HepG2 (cell line): ENCODE measurements at regions not wholly inside any gene's neighbourhood (a gene's known extent, or its start where the extent isn't known, plus 50 kb on each side); places are given as distances from the start of the nearest gene placed in this dataset.

ENCODE experiments used
- ATAC-seq: fragments of 200-7000 bp; cut with Tn5 transposase; 3 replicates; pipeline ENCODE4 v1.9.1; 2020; ENCODE audit warnings: mild to moderate bottlenecking, moderate library complexity
- BruUV-seq: library from RNA; stranded (reverse); fragments of 400-500 nt; replicated peaks from 2 replicates; lab custom pipeline; 2021; lab: Mats Ljungman, UMichigan
- CTCF ChIA-PET: fragments of 300-600 bp; formaldehyde crosslinking; extraction: SDS; loops from one replicate; lab custom pipeline; 2021; ENCODE audit warnings: low total read pairs, inconsistent platforms, low intra/inter-chr PET ratio; lab: Yijun Ruan, JAX
- POLR2A ChIA-PET: fragments of 350-600 bp; sonication (Branson Sonifier 250); formaldehyde crosslinking; loops from one replicate; lab custom pipeline; 2020; ENCODE audit warnings: antibody characterized with exemption, inconsistent platforms; lab: Yijun Ruan, JAX
- DNase-seq: peaks from one replicate; pipeline ENCODE4 v3.0.0-alpha.2; 2015; ENCODE audit warnings: low spot score
- FAIRE-seq: peaks from 3 replicates; lab custom pipeline; 2011; peaks lifted over from hg19 to GRCh38; lab: Jason Lieb, UNC
- H2AFZ ChIP-seq: one replicate; pipeline ENCODE4 v1.6.1; 2011; ENCODE audit warnings: low read length, inconsistent platforms
- H3K27ac ChIP-seq: fragments of 300-600 bp; 3 replicates; pipeline ENCODE4 v1.8.0; 2011; ENCODE audit warnings: mixed run types, mild to moderate bottlenecking, mixed read lengths, low read length, inconsistent platforms; ENCODE audit not compliant: insufficient read depth; ENCODE audit errors: extremely low read length
- H3K27me3 ChIP-seq, 2 experiments: fragments of 200-600 bp in 1 of 2; 2 replicates in 1 of 2; 3 replicates in 1 of 2; pipeline versions ENCODE4 v1.6.0 to v1.8.0; 2011; ENCODE audit warnings: low read length in 2 of 2, mild to moderate bottlenecking in 2 of 2, moderate library complexity in 2 of 2, inconsistent platforms in 1 of 2; ENCODE audit not compliant: insufficient read depth in 2 of 2, control insufficient read depth in 1 of 2
- H3K36me3 ChIP-seq, 2 experiments: fragments of 200-600 bp in 1 of 2; replicated peaks in 1 of 2; 2 replicates in 1 of 2; 3 replicates in 1 of 2; pipeline versions ENCODE4 v1.5.1 to v1.8.0; 2011; ENCODE audit warnings: low read length in 2 of 2, inconsistent platforms in 1 of 2; ENCODE audit not compliant: insufficient read depth in 2 of 2, control insufficient read depth in 1 of 2
- H3K4me1 ChIP-seq: 2 replicates; pipeline ENCODE4 v1.5.1; 2012; ENCODE audit warnings: low read length, inconsistent platforms; ENCODE audit not compliant: insufficient read depth
- H3K4me2 ChIP-seq: 2 replicates; pipeline ENCODE4 v1.6.0; 2011; ENCODE audit warnings: low read depth, low read length, inconsistent platforms
- H3K4me3 ChIP-seq, 3 experiments: fragments of 200-600 bp in 1 of 3; sonication (generic), shearing (Covaris generic) in 1 of 3; replicated peaks in 1 of 3; 2 replicates each; pipeline ENCODE4 v1.5.1; 2011 to 2016; ENCODE audit warnings: low read length in 3 of 3, inconsistent platforms in 2 of 3, low read depth in 2 of 3, mild to moderate bottlenecking in 2 of 3, control low read depth in 1 of 3, mixed read lengths in 1 of 3; ENCODE audit not compliant: insufficient read depth in 1 of 3
- H3K79me2 ChIP-seq: one replicate; pipeline ENCODE4 v1.6.1; 2011; ENCODE audit warnings: low read length, inconsistent platforms; ENCODE audit not compliant: insufficient read depth
- H3K9ac ChIP-seq: 2 replicates; pipeline ENCODE4 v1.6.0; 2011; ENCODE audit warnings: mild to moderate bottlenecking, low read depth, low read length, inconsistent platforms; ENCODE audit not compliant: insufficient read depth
- H3K9me3 ChIP-seq: 2 replicates; pipeline ENCODE4 v1.5.1; 2012; ENCODE audit warnings: mild to moderate bottlenecking, low read length
- H4K20me1 ChIP-seq: 2 replicates; pipeline ENCODE4 v1.6.0; 2011; ENCODE audit warnings: inconsistent platforms, mild to moderate bottlenecking, low read length, moderate library complexity; ENCODE audit not compliant: insufficient read depth
- ELF4 ChIP-seq: sonication (generic); formaldehyde crosslinking; IDR thresholded peaks from 2 replicates; pipeline ENCODE4 v1.5.0; 2020; ENCODE audit warnings: missing genetic modification reagents, mild to moderate bottlenecking, moderate library complexity, borderline replicate concordance
- FOXK1 ChIP-seq: sonication (generic); formaldehyde crosslinking; IDR thresholded peaks from 2 replicates; pipeline ENCODE4 v1.4.0; 2020; ENCODE audit warnings: low read depth, missing genetic modification reagents, borderline replicate concordance
- HDAC6 ChIP-seq: fragments of 200-600 bp; sonication (generic); IDR thresholded peaks from 2 replicates; pipeline ENCODE4 v1.7.0; 2017; ENCODE audit warnings: mild to moderate bottlenecking, antibody characterized with exemption, low read length, low read depth
- KAT2B ChIP-seq: fragments of 150-350 bp; IDR thresholded peaks from 2 replicates; pipeline ENCODE4 v1.6.1; 2014; ENCODE audit warnings: low read depth, low read length, borderline replicate concordance
- SP4 ChIP-seq: sonication (generic); formaldehyde crosslinking; IDR thresholded peaks from 2 replicates; pipeline ENCODE4 v1.8.1; 2023; ENCODE audit warnings: mild to moderate bottlenecking, missing genetic modification reagents
- TARDBP ChIP-seq: sonication (generic); formaldehyde crosslinking; IDR thresholded peaks from 2 replicates; pipeline ENCODE4 v1.8.0; 2022; ENCODE audit warnings: mild to moderate bottlenecking, missing genetic modification reagents
- TBX2 ChIP-seq: sonication (generic); formaldehyde crosslinking; IDR thresholded peaks from 2 replicates; pipeline ENCODE4 v1.5.0; 2020; ENCODE audit warnings: missing genetic modification reagents, mild to moderate bottlenecking, borderline replicate concordance
- THYN1 ChIP-seq: sonication (generic); formaldehyde crosslinking; IDR thresholded peaks from 2 replicates; pipeline ENCODE4 v1.8.1; 2023; ENCODE audit warnings: low read depth, mild to moderate bottlenecking, moderate library complexity, missing genetic modification reagents, borderline replicate concordance
- TRIM22 ChIP-seq: fragments of 450-650 bp; IDR thresholded peaks from 2 replicates; pipeline ENCODE4 v1.6.1; 2017
- U2AF2 ChIP-seq: fragments of 200-400 bp; formaldehyde crosslinking; IDR thresholded peaks from 2 replicates; pipeline ENCODE4 v1.6.1; 2017; ENCODE audit warnings: low read depth, mild to moderate bottlenecking, low read length
- ZBTB3 ChIP-seq: sonication (generic); formaldehyde crosslinking; IDR thresholded peaks from 2 replicates; pipeline ENCODE4 v1.4.0; 2020; ENCODE audit warnings: low read depth, mild to moderate bottlenecking, moderate library complexity, missing genetic modification reagents, borderline replicate concordance
- ZKSCAN5 ChIP-seq: sonication (generic); formaldehyde crosslinking; IDR thresholded peaks from 2 replicates; pipeline ENCODE4 v1.5.1; 2020; ENCODE audit warnings: mild to moderate bottlenecking, missing genetic modification reagents
- ZSCAN25 ChIP-seq: sonication (generic); formaldehyde crosslinking; IDR thresholded peaks from 2 replicates; pipeline ENCODE4 v1.8.0; 2022; ENCODE audit warnings: mild to moderate bottlenecking, missing genetic modification reagents
- ZUFSP ChIP-seq: sonication (generic); formaldehyde crosslinking; IDR thresholded peaks from 2 replicates; pipeline ENCODE4 v1.9.0; 2021; ENCODE audit warnings: missing genetic modification reagents, mild to moderate bottlenecking, borderline replicate concordance
- WGBS: methylation state at CpG from one replicate; pipeline ENCODE4 v1.1.6; 2017; ENCODE audit warnings: low lambda C conversion rate; 5-methylcytosine and 5-hydroxymethylcytosine counted together
- in situ Hi-C: cut with HindIII; loops from 2 replicates; pipeline ENCODE4 v1.10.0; 2017; ENCODE audit warnings: low pct_unique_long_range_greater_than_20kb; ENCODE audit not compliant: extremely low pct_ligation_motif_present
- intact Hi-C: fragments of 100-400 bp; cut with micrococcal nuclease; formaldehyde crosslinking; loops from one replicate; pipeline ENCODE4 v1.10.0; 2022; ENCODE audit not compliant: unreplicated experiment
- TF ChIP-seq, protein P1 (sequence below): sonication (generic); formaldehyde crosslinking; IDR thresholded peaks from 2 replicates; pipeline ENCODE4 v1.5.0; 2020; ENCODE audit warnings: mild to moderate bottlenecking, missing genetic modification reagents
- TF ChIP-seq, protein P2 (sequence below): sonication (generic); formaldehyde crosslinking; conservative IDR thresholded peaks from 2 replicates; pipeline ENCODE4 v1.4.0; 2020; ENCODE audit warnings: missing genetic modification reagents

- intact Hi-C loops = loop anchor here (5.0 kb wide), 1 partner anchor 79 kb away; no protein-coding TSS in a partner anchor
- TF ChIP-seq TBX2 (no peak), HDAC6 (no peak), ZKSCAN5 (CRISPR knock-in tag) (no peak), TARDBP (CRISPR knock-in tag) (no peak), U2AF2 (no peak), SP4 (CRISPR knock-in tag) (no peak), FOXK1 (CRISPR knock-in tag) (no peak), TRIM22 (no peak), ZUFSP (CRISPR knock-in tag) (no peak), ZSCAN25 (CRISPR knock-in tag) (no peak), KAT2B (no peak), ELF4 (CRISPR knock-in tag) (no peak), THYN1 (CRISPR knock-in tag) (no peak), ZBTB3 (CRISPR knock-in tag) (no peak)
- TF ChIP-seq, protein P1, sequence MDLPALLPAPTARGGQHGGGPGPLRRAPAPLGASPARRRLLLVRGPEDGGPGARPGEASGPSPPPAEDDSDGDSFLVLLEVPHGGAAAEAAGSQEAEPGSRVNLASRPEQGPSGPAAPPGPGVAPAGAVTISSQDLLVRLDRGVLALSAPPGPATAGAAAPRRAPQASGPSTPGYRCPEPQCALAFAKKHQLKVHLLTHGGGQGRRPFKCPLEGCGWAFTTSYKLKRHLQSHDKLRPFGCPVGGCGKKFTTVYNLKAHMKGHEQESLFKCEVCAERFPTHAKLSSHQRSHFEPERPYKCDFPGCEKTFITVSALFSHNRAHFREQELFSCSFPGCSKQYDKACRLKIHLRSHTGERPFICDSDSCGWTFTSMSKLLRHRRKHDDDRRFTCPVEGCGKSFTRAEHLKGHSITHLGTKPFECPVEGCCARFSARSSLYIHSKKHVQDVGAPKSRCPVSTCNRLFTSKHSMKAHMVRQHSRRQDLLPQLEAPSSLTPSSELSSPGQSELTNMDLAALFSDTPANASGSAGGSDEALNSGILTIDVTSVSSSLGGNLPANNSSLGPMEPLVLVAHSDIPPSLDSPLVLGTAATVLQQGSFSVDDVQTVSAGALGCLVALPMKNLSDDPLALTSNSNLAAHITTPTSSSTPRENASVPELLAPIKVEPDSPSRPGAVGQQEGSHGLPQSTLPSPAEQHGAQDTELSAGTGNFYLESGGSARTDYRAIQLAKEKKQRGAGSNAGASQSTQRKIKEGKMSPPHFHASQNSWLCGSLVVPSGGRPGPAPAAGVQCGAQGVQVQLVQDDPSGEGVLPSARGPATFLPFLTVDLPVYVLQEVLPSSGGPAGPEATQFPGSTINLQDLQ (CRISPR knock-in tag) = no peak
- TF ChIP-seq, protein P2, sequence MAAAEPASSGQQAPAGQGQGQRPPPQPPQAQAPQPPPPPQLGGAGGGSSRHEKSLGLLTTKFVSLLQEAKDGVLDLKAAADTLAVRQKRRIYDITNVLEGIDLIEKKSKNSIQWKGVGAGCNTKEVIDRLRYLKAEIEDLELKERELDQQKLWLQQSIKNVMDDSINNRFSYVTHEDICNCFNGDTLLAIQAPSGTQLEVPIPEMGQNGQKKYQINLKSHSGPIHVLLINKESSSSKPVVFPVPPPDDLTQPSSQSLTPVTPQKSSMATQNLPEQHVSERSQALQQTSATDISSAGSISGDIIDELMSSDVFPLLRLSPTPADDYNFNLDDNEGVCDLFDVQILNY = no peak
- POLR2A ChIA-PET = no interaction called here
- no peaks in the 10 kb centered on the region for H3K4me1 ChIP-seq
- DNase-seq (no peak), FAIRE-seq (no peak), ATAC-seq (no peak)
- H4K20me1 ChIP-seq = no peaks in the 10 kb centered on the region
- H3K9ac ChIP-seq = no peak overlapping the region
- 0 out of 5 replicates have a peak, but pooled peaks cover 0 to 2% of the 10 kb centered on the region in 2 experiments for H3K27me3 ChIP-seq
- 3% methylated on average over 1 of the region's 1 CpG for WGBS
- H2AFZ ChIP-seq = no peak overlapping the region
- no peaks in the 10 kb centered on the region for H3K9me3 ChIP-seq
- H3K4me2 ChIP-seq = no peak overlapping the region
- CTCF ChIA-PET = no interaction called here
- in situ Hi-C loops = no loop called here
- H3K27ac ChIP-seq = no peak overlapping the region
- no peaks in the 10 kb centered on the region for H3K79me2 ChIP-seq
- BruUV-seq = no TSS peak
- H3K4me3 ChIP-seq = no peak overlapping the region
- no peaks in the 10 kb centered on the region for H3K36me3 ChIP-seq
These were observed 51.7 kb upstream of the MAPK4 start for GRCh38 chr18:50508228-50508627.
